ENCODE measurements at regions not wholly inside any gene's neighbourhood (a gene's known extent, or its start where the extent isn't known, plus 50 kb on each side); places are given as distances from the start of the nearest gene placed in this dataset.

GRCh38 chr18:45464619-45465018 is 150.7 kb upstream of the SLC14A2 start:
- TF ChIP-seq POLR2A (IDR thresholded peaks at IDR 0.05) (no peak), EP300 (IDR thresholded peaks at IDR 0.05) (no peak), POLR2AphosphoS5 (IDR thresholded peaks at IDR 0.05) (no peak)
- TF ChIP-seq, protein P1, sequence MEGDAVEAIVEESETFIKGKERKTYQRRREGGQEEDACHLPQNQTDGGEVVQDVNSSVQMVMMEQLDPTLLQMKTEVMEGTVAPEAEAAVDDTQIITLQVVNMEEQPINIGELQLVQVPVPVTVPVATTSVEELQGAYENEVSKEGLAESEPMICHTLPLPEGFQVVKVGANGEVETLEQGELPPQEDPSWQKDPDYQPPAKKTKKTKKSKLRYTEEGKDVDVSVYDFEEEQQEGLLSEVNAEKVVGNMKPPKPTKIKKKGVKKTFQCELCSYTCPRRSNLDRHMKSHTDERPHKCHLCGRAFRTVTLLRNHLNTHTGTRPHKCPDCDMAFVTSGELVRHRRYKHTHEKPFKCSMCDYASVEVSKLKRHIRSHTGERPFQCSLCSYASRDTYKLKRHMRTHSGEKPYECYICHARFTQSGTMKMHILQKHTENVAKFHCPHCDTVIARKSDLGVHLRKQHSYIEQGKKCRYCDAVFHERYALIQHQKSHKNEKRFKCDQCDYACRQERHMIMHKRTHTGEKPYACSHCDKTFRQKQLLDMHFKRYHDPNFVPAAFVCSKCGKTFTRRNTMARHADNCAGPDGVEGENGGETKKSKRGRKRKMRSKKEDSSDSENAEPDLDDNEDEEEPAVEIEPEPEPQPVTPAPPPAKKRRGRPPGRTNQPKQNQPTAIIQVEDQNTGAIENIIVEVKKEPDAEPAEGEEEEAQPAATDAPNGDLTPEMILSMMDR (IDR thresholded peaks at IDR 0.05): no peak
- Histone ChIP-seq H3K36me3 (no peaks in the 10 kb centered on the region), H3K4me3 (no peak overlapping the region), H3K27me3 (no peaks in the 10 kb centered on the region), H3K4me1 (no peaks in the 10 kb centered on the region), H3K9me3 (no peaks in the 10 kb centered on the region), H3K27ac (no peak overlapping the region)
- 59% methylated on average over 8 of the region's 8 CpGs for WGBS
- DNase-seq (ENCODE audit: low spot score in 2 of 2): no peak

- Histone ChIP-seq H3K27ac (no peak overlapping the region), H3K9me3 (no peaks in the 10 kb centered on the region), H3K4me1 (no peaks in the 10 kb centered on the region), H3K27me3 (no peaks in the 10 kb centered on the region), H3K36me3 (no peaks in the 10 kb centered on the region), H3K4me3 (no peak overlapping the region)
- TF ChIP-seq, protein P1 (IDR thresholded peaks at IDR 0.05): no peak
- TF ChIP-seq POLR2AphosphoS5 (IDR thresholded peaks at IDR 0.05) (no peak), POLR2A (IDR thresholded peaks at IDR 0.05) (no peak), EP300 (IDR thresholded peaks at IDR 0.05) (no peak)
- DNase-seq (ENCODE audit: low spot score in 2 of 2): no peak
- WGBS: 79% methylated on average over 2 of the region's 2 CpGs
These were observed 148.0 kb upstream of the SLC14A2 start for GRCh38 chr18:45467293-45467692.

- Histone ChIP-seq H3K27ac (no peak overlapping the region), H3K4me1 (no peaks in the 10 kb centered on the region), H3K9me3 (no peaks in the 10 kb centered on the region), H3K36me3 (no peaks in the 10 kb centered on the region), H3K4me3 (no peak overlapping the region), H3K27me3 (no peaks in the 10 kb centered on the region)
- TF ChIP-seq POLR2A (IDR thresholded peaks at IDR 0.05): no peak
- TF ChIP-seq, protein P1 (IDR thresholded peaks at IDR 0.05): no peak
- no peak for TF ChIP-seq EP300 (IDR thresholded peaks at IDR 0.05)
- TF ChIP-seq POLR2AphosphoS5 (IDR thresholded peaks at IDR 0.05): no peak
- 66% methylated on average over 2 of the region's 2 CpGs for WGBS
- DNase-seq (ENCODE audit: low spot score in 2 of 2): no peak
These were observed 147.3 kb upstream of the SLC14A2 start for GRCh38 chr18:45467945-45468344.

GRCh38 chr18:45478889-45479288 is 136.4 kb upstream of the SLC14A2 start:
- H3K4me1 ChIP-seq: no peaks in the 10 kb centered on the region
- no peak overlapping the region for H3K27ac ChIP-seq
- TF ChIP-seq, protein P1 (IDR thresholded peaks at IDR 0.05): no peak
- no peak for TF ChIP-seq EP300 (IDR thresholded peaks at IDR 0.05)
- TF ChIP-seq POLR2A (IDR thresholded peaks at IDR 0.05): no peak
- DNase-seq (ENCODE audit: low spot score in 2 of 2): no peak
- H3K36me3 ChIP-seq: no peaks in the 10 kb centered on the region
- 57% methylated on average over 3 of the region's 3 CpGs for WGBS
- H3K4me3 ChIP-seq: no peak overlapping the region
- no peaks in the 10 kb centered on the region for H3K27me3 ChIP-seq
- H3K9me3 ChIP-seq: no peaks in the 10 kb centered on the region

- no peaks in the 10 kb centered on the region for H3K9me3 ChIP-seq
- no peaks in the 10 kb centered on the region for H3K27me3 ChIP-seq
- H3K4me1 ChIP-seq: no peaks in the 10 kb centered on the region
- H3K36me3 ChIP-seq: no peaks in the 10 kb centered on the region
- no peak overlapping the region for H3K27ac ChIP-seq
- no peak for DNase-seq (ENCODE audit: low spot score in 2 of 2)
- TF ChIP-seq, protein P1 (IDR thresholded peaks at IDR 0.05): no peak
- TF ChIP-seq EP300 (IDR thresholded peaks at IDR 0.05) (no peak), POLR2AphosphoS5 (IDR thresholded peaks at IDR 0.05) (no peak), POLR2A (IDR thresholded peaks at IDR 0.05) (no peak)
- no peak overlapping the region for H3K4me3 ChIP-seq
- 52% methylated on average over 1 of the region's 1 CpG for WGBS
These were observed 134.9 kb upstream of the SLC14A2 start for GRCh38 chr18:45480219-45481015.
